Chondrocyte (in vitro differentiated cells): ENCODE measurements at regions not wholly inside any gene's neighbourhood (a gene's known extent, or its start where the extent isn't known, plus 50 kb on each side); places are given as distances from the start of the nearest gene placed in this dataset.

ENCODE experiments used
- DNase-seq: peaks from one replicate; pipeline ENCODE4 v3.0.0; 2021; ENCODE audit warnings: mixed read lengths, low spot score
- H3K27ac Mint-ChIP-seq: one replicate; pipeline ENCODE4 v1.8.0; 2021; ENCODE audit warnings: mild to moderate bottlenecking, moderate library complexity, mixed read lengths; ENCODE audit not compliant: unreplicated experiment
- H3K27me3 Mint-ChIP-seq: 2 replicates; pipeline ENCODE4 v1.8.0; 2021; ENCODE audit warnings: low read depth, mixed read lengths
- H3K36me3 Mint-ChIP-seq: 2 replicates; pipeline ENCODE4 v1.8.0; 2021; ENCODE audit warnings: low read depth, mixed read lengths
- H3K4me1 Mint-ChIP-seq: 2 replicates; pipeline ENCODE4 v1.8.0; 2021; ENCODE audit warnings: low read depth, mild to moderate bottlenecking, mixed read lengths
- H3K4me3 Mint-ChIP-seq: one replicate; pipeline ENCODE4 v1.8.0; 2021; ENCODE audit warnings: mild to moderate bottlenecking, moderate library complexity, mixed read lengths; ENCODE audit not compliant: unreplicated experiment
- H3K9me3 Mint-ChIP-seq: 2 replicates; pipeline ENCODE4 v1.8.0; 2021; ENCODE audit warnings: low read depth, mixed read lengths
- TF ChIP-seq, protein P1 (sequence below): fragments of 200-600 bp; sonication (generic); IDR thresholded peaks from 2 replicates; pipeline ENCODE4 v1.5.0; 2021; ENCODE audit warnings: antibody characterized with exemption, mild to moderate bottlenecking, moderate library complexity

- no peak for DNase-seq
- Mint-ChIP-seq H3K36me3 (no peaks in the 10 kb centered on the region), H3K4me1 (no peaks in the 10 kb centered on the region), H3K27me3 (no peaks in the 10 kb centered on the region), H3K27ac (no peak overlapping the region), H3K4me3 (no peak overlapping the region), H3K9me3 (peaks cover 6% of the 10 kb centered on the region)
- TF ChIP-seq, protein P1, sequence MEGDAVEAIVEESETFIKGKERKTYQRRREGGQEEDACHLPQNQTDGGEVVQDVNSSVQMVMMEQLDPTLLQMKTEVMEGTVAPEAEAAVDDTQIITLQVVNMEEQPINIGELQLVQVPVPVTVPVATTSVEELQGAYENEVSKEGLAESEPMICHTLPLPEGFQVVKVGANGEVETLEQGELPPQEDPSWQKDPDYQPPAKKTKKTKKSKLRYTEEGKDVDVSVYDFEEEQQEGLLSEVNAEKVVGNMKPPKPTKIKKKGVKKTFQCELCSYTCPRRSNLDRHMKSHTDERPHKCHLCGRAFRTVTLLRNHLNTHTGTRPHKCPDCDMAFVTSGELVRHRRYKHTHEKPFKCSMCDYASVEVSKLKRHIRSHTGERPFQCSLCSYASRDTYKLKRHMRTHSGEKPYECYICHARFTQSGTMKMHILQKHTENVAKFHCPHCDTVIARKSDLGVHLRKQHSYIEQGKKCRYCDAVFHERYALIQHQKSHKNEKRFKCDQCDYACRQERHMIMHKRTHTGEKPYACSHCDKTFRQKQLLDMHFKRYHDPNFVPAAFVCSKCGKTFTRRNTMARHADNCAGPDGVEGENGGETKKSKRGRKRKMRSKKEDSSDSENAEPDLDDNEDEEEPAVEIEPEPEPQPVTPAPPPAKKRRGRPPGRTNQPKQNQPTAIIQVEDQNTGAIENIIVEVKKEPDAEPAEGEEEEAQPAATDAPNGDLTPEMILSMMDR: no peak
Measured at GRCh38 chr5:155884041-155884440, 442.9 kb upstream of the SGCD start.

GRCh38 chr5:155885199-155885598 is 441.8 kb upstream of the SGCD start:
- no peaks in the 10 kb centered on the region for H3K4me1 Mint-ChIP-seq
- no peak for DNase-seq
- no peaks in the 10 kb centered on the region for H3K27me3 Mint-ChIP-seq
- TF ChIP-seq, protein P1: no peak
- H3K36me3 Mint-ChIP-seq: no peaks in the 10 kb centered on the region
- H3K27ac Mint-ChIP-seq: no peak overlapping the region
- no peak overlapping the region for H3K4me3 Mint-ChIP-seq
- peaks cover 6% of the 10 kb centered on the region for H3K9me3 Mint-ChIP-seq

DNA sequence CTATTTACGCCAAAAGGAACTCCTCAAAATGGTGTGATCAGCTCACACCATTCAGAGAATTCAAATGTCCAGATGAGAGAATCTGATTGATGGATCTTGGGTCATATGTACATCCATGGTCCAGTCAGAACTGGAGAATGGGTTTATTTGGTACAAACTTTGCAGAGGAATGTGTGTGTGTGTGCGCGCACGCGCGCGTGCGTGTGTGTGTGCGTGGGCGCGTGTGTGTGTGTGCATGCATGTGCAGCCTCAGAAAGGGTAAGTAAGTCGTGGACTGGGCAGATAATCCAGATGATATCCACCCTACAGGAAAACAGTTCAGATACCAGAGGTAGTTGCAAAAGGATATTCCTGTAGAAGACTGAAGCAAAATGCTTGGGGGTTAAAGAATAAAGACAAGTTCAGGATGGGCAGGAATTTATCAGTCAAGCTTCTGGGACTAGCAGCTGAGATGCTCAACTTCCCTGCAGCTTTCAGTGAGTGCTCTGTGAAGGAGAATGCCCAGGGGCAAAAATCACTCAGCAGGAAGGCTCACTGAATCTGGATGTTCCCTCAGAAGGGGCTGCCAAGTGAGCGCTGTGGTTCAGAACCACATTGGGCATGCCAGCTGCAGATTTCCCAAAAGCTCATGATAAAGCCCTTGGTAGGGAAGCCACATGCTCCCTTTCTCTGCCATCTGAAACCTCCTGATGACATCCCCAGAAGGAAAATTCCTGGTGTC is 440.5 kb upstream of the SGCD start:
- H3K27me3 Mint-ChIP-seq: no peaks in the 10 kb centered on the region
- DNase-seq: no peak
- TF ChIP-seq, protein P1: no peak
- peaks cover 6% of the 10 kb centered on the region for H3K9me3 Mint-ChIP-seq
- H3K36me3 Mint-ChIP-seq: no peaks in the 10 kb centered on the region
- no peak overlapping the region for H3K27ac Mint-ChIP-seq
- H3K4me1 Mint-ChIP-seq: no peaks in the 10 kb centered on the region
- no peak overlapping the region for H3K4me3 Mint-ChIP-seq

- Mint-ChIP-seq H3K4me1 (no peaks in the 10 kb centered on the region), H3K9me3 (peaks cover 3% of the 10 kb centered on the region), H3K27ac (no peak overlapping the region), H3K27me3 (peaks cover 2% of the 10 kb centered on the region), H3K4me3 (no peak overlapping the region), H3K36me3 (no peaks in the 10 kb centered on the region)
- no peak for DNase-seq
- TF ChIP-seq, protein P1: no peak
Measured at GRCh38 chr5:155895484-155895883, 431.5 kb upstream of the SGCD start.

GRCh38 chr5:155897761-155898160 is 429.2 kb upstream of the SGCD start:
- TF ChIP-seq, protein P1: no peak
- no peaks in the 10 kb centered on the region for H3K36me3 Mint-ChIP-seq
- H3K4me1 Mint-ChIP-seq: no peaks in the 10 kb centered on the region
- no peak overlapping the region for H3K27ac Mint-ChIP-seq
- peaks cover 2% of the 10 kb centered on the region for H3K27me3 Mint-ChIP-seq
- peaks cover under 1% of the 10 kb centered on the region for H3K9me3 Mint-ChIP-seq
- DNase-seq: no peak
- H3K4me3 Mint-ChIP-seq: no peak overlapping the region
